ENCODE measurements at regions not wholly inside any gene's neighbourhood (a gene's known extent, or its start where the extent isn't known, plus 50 kb on each side); places are given as distances from the start of the nearest gene placed in this dataset.

DNA sequence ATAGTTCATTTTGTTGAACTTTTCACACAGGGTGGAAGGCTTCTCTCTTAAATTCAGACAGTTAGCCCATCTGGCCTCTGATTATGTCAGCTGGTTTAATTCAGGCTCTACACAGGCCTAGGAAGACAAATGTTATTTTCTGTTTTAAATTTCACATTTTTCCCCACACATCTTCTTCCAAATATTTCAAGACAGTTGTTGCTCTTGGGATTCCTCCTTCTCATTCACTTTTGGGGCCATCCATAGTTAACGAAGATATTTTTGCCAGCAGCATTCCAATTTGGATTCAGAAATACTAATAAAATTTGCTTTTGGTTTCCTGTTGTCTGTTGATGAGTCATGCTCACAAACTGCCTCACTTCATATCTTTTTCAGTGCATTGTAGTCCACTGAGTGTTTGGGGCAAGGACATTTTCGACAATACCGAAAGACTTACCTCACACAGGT is 475.4 kb downstream of the DMAC1 start:
- TF ChIP-seq, protein P1, sequence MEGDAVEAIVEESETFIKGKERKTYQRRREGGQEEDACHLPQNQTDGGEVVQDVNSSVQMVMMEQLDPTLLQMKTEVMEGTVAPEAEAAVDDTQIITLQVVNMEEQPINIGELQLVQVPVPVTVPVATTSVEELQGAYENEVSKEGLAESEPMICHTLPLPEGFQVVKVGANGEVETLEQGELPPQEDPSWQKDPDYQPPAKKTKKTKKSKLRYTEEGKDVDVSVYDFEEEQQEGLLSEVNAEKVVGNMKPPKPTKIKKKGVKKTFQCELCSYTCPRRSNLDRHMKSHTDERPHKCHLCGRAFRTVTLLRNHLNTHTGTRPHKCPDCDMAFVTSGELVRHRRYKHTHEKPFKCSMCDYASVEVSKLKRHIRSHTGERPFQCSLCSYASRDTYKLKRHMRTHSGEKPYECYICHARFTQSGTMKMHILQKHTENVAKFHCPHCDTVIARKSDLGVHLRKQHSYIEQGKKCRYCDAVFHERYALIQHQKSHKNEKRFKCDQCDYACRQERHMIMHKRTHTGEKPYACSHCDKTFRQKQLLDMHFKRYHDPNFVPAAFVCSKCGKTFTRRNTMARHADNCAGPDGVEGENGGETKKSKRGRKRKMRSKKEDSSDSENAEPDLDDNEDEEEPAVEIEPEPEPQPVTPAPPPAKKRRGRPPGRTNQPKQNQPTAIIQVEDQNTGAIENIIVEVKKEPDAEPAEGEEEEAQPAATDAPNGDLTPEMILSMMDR (IDR thresholded peaks at IDR 0.05; ENCODE audit: insufficient read depth, low read length): no peak
- TF ChIP-seq POLR2AphosphoS5 (IDR thresholded peaks at IDR 0.05; ENCODE audit: low read depth) (no peak), SPI1 (IDR thresholded peaks at IDR 0.05; ENCODE audit: borderline replicate concordance, low read depth) (no peak), GABPA (IDR thresholded peaks at IDR 0.05; ENCODE audit: low read depth) (no peak)
- TF ChIP-seq, protein P2, sequence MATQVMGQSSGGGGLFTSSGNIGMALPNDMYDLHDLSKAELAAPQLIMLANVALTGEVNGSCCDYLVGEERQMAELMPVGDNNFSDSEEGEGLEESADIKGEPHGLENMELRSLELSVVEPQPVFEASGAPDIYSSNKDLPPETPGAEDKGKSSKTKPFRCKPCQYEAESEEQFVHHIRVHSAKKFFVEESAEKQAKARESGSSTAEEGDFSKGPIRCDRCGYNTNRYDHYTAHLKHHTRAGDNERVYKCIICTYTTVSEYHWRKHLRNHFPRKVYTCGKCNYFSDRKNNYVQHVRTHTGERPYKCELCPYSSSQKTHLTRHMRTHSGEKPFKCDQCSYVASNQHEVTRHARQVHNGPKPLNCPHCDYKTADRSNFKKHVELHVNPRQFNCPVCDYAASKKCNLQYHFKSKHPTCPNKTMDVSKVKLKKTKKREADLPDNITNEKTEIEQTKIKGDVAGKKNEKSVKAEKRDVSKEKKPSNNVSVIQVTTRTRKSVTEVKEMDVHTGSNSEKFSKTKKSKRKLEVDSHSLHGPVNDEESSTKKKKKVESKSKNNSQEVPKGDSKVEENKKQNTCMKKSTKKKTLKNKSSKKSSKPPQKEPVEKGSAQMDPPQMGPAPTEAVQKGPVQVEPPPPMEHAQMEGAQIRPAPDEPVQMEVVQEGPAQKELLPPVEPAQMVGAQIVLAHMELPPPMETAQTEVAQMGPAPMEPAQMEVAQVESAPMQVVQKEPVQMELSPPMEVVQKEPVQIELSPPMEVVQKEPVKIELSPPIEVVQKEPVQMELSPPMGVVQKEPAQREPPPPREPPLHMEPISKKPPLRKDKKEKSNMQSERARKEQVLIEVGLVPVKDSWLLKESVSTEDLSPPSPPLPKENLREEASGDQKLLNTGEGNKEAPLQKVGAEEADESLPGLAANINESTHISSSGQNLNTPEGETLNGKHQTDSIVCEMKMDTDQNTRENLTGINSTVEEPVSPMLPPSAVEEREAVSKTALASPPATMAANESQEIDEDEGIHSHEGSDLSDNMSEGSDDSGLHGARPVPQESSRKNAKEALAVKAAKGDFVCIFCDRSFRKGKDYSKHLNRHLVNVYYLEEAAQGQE (IDR thresholded peaks at IDR 0.05; ENCODE audit: insufficient replicate concordance, low read depth): no peak
- no peak for DNase-seq (ENCODE audit: low read depth in 1 of 2, low spot score in 1 of 2)
- Histone ChIP-seq H3K27me3 (ENCODE audit: insufficient read depth, poor library complexity, severe bottlenecking) (peaks cover 8% of the 10 kb centered on the region), H3K4me3 (replicated peaks; ENCODE audit: insufficient read depth, low read length) (no peak overlapping the region), H3K27ac (replicated peaks) (no peak overlapping the region)

DNA sequence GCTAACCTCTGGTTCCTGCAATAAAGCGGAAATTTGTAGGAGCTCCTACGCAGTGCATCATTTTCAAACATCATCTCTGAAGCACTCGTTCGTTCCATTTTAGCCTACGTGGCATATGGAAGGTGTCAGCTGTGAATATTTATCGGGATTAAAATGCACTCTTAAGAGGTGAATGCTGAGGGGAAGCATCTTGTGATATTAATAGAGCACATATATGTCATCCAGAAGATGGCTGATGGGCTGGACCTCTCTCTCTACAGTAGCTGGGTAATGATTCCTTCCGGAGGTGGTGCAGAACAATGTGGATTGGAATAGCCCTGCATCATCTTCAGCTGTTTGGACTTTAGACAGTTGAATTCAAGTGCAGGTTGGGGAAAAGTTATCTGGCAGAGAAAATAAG is 478.7 kb downstream of the DMAC1 start:
- H3K27me3 ChIP-seq (ENCODE audit: insufficient read depth, poor library complexity, severe bottlenecking): no peaks in the 10 kb centered on the region
- TF ChIP-seq SPI1 (IDR thresholded peaks at IDR 0.05; ENCODE audit: borderline replicate concordance, low read depth) (no peak), POLR2AphosphoS5 (IDR thresholded peaks at IDR 0.05; ENCODE audit: low read depth) (no peak), GABPA (IDR thresholded peaks at IDR 0.05; ENCODE audit: low read depth) (no peak)
- TF ChIP-seq, protein P2 (IDR thresholded peaks at IDR 0.05; ENCODE audit: insufficient replicate concordance, low read depth): no peak
- TF ChIP-seq, protein P1 (IDR thresholded peaks at IDR 0.05; ENCODE audit: insufficient read depth, low read length): no peak
- no peak for DNase-seq (ENCODE audit: low read depth in 1 of 2, low spot score in 1 of 2)
- H3K27ac ChIP-seq (replicated peaks): no peak overlapping the region
- H3K4me3 ChIP-seq (replicated peaks; ENCODE audit: insufficient read depth, low read length): no peak overlapping the region

- TF ChIP-seq GABPA (IDR thresholded peaks at IDR 0.05; ENCODE audit: low read depth) (no peak), POLR2AphosphoS5 (IDR thresholded peaks at IDR 0.05; ENCODE audit: low read depth) (no peak), SPI1 (IDR thresholded peaks at IDR 0.05; ENCODE audit: borderline replicate concordance, low read depth) (no peak)
- TF ChIP-seq, protein P2 (IDR thresholded peaks at IDR 0.05; ENCODE audit: insufficient replicate concordance, low read depth): no peak
- TF ChIP-seq, protein P1 (IDR thresholded peaks at IDR 0.05; ENCODE audit: insufficient read depth, low read length): no peak
- H3K27me3 ChIP-seq (ENCODE audit: insufficient read depth, poor library complexity, severe bottlenecking): no peaks in the 10 kb centered on the region
- no peak for DNase-seq (ENCODE audit: low read depth in 1 of 2, low spot score in 1 of 2)
- no peak overlapping the region for H3K4me3 ChIP-seq (replicated peaks; ENCODE audit: insufficient read depth, low read length)
- H3K27ac ChIP-seq (replicated peaks): no peak overlapping the region
These were observed 479.4 kb downstream of the DMAC1 start for GRCh38 chr9:7320139-7320538.

Data from HL-60 (cell line).